IMR-90 (cell line): ENCODE measurements at regions not wholly inside any gene's neighbourhood (a gene's known extent, or its start where the extent isn't known, plus 50 kb on each side); places are given as distances from the start of the nearest gene placed in this dataset.

Source experiments
- ATAC-seq: fragments of 200-7000 bp; cut with Tn5 transposase; 2 replicates; pipeline ENCODE4 v1.9.1; 2020; ENCODE audit warnings: low read depth, mild to moderate bottlenecking, moderate library complexity
- BruUV-seq: library from RNA; stranded (reverse); fragments of 400-500 nt; replicated peaks from 2 replicates; lab custom pipeline; 2021; lab: Mats Ljungman, UMichigan
- CTCF ChIA-PET: fragments of 300-600 bp; formaldehyde crosslinking; extraction: SDS; loops from one replicate; lab custom pipeline; 2021; ENCODE audit warnings: antibody characterized with exemption; lab: Yijun Ruan, JAX
- POLR2A ChIA-PET: fragments of 300-600 bp; sonication (Branson Sonifier 250); formaldehyde crosslinking; loops from one replicate; lab custom pipeline; 2022; ENCODE audit warnings: antibody characterized with exemption; ENCODE audit not compliant: unreplicated experiment; lab: Charles Lee
- DNase-seq: peaks from one replicate; pipeline ENCODE4 v3.0.0; 2013
- H2AFZ ChIP-seq: replicated peaks from 2 replicates; pipeline ENCODE3; 2013; ENCODE audit warnings: low read length, mild to moderate bottlenecking; ENCODE audit not compliant: poor library complexity
- H2AK5ac ChIP-seq: 2 replicates; pipeline ENCODE4 v1.6.1; 2013; ENCODE audit warnings: low read depth, low read length, inconsistent platforms
- H2AK9ac ChIP-seq: replicated peaks from 2 replicates; pipeline ENCODE3; 2013; ENCODE audit warnings: mild to moderate bottlenecking, low read depth, low read length, moderate library complexity; ENCODE audit not compliant: poor library complexity
- H2BK120ac ChIP-seq: 2 replicates; pipeline ENCODE4 v1.6.1; 2013; ENCODE audit warnings: low read depth, low read length, inconsistent platforms
- H2BK15ac ChIP-seq: 3 replicates; pipeline ENCODE4 v1.6.1; 2013; ENCODE audit warnings: low read depth, low read length, inconsistent platforms
- H2BK20ac ChIP-seq: 2 replicates; pipeline ENCODE4 v1.6.1; 2013; ENCODE audit warnings: low read depth, mild to moderate bottlenecking, inconsistent platforms, low read length, moderate library complexity
- H2BK5ac ChIP-seq: 2 replicates; pipeline ENCODE4 v1.6.1; 2013; ENCODE audit warnings: mild to moderate bottlenecking, low read depth, low read length, inconsistent platforms; ENCODE audit not compliant: poor library complexity, severe bottlenecking
- H3K14ac ChIP-seq: replicated peaks from 2 replicates; pipeline ENCODE4 v1.6.1; 2013; ENCODE audit warnings: low read depth, low read length, inconsistent platforms
- H3K18ac ChIP-seq: 2 replicates; pipeline ENCODE4 v1.6.1; 2013; ENCODE audit warnings: low read depth, low read length, control low read depth
- H3K23ac ChIP-seq: 2 replicates; pipeline ENCODE4 v1.6.1; 2013; ENCODE audit warnings: low read depth, low read length, inconsistent platforms
- H3K27ac ChIP-seq: 2 replicates; pipeline ENCODE4 v1.5.1; 2013; ENCODE audit warnings: mild to moderate bottlenecking, control low read depth, low read length; ENCODE audit not compliant: insufficient read depth
- H3K27me3 ChIP-seq: 2 replicates; pipeline ENCODE4 v1.6.1; 2013; ENCODE audit warnings: low read length; ENCODE audit not compliant: control insufficient read depth, insufficient read depth
- H3K36me3 ChIP-seq: 2 replicates; pipeline ENCODE4 v1.6.1; 2013; ENCODE audit warnings: low read length, mixed read lengths; ENCODE audit not compliant: control insufficient read depth, insufficient read depth
- H3K4ac ChIP-seq: 2 replicates; pipeline ENCODE4 v1.6.1; 2013; ENCODE audit warnings: low read depth, low read length, inconsistent platforms
- H3K4me1 ChIP-seq: 2 replicates; pipeline ENCODE4 v1.6.1; 2013; ENCODE audit warnings: low read length, mixed read lengths; ENCODE audit not compliant: control insufficient read depth, insufficient read depth
- H3K4me2 ChIP-seq: 2 replicates; pipeline ENCODE4 v1.6.1; 2013; ENCODE audit warnings: low read depth, mild to moderate bottlenecking, control low read depth, low read length, moderate library complexity
- H3K4me3 ChIP-seq: 2 replicates; pipeline ENCODE4 v1.5.1; 2013; ENCODE audit warnings: low read depth, mild to moderate bottlenecking, control low read depth, low read length, moderate library complexity; ENCODE audit not compliant: insufficient read depth
- H3K56ac ChIP-seq: 2 replicates; pipeline ENCODE4 v1.6.1; 2013; ENCODE audit warnings: low read length, inconsistent platforms; ENCODE audit not compliant: insufficient read depth; ENCODE audit errors: extremely low read depth
- H3K79me1 ChIP-seq, 2 experiments: 2 replicates each; pipeline ENCODE4 v1.6.1; 2013; ENCODE audit warnings: low read length in 2 of 2, inconsistent platforms in 1 of 2, low read depth in 1 of 2
- H3K9ac ChIP-seq: 2 replicates; pipeline ENCODE4 v1.6.1; 2013; ENCODE audit warnings: low read depth, low read length, control low read depth
- H3K9me1 ChIP-seq: 2 replicates; pipeline ENCODE4 v1.6.1; 2013; ENCODE audit warnings: low read length, inconsistent platforms; ENCODE audit not compliant: insufficient read depth
- H3K9me3 ChIP-seq: 2 replicates; pipeline ENCODE4 v1.6.1; 2013; ENCODE audit warnings: low read length; ENCODE audit not compliant: control insufficient read depth, insufficient read depth
- H4K20me1 ChIP-seq: 2 replicates; pipeline ENCODE4 v1.6.1; 2013; ENCODE audit warnings: low read length, inconsistent platforms; ENCODE audit not compliant: insufficient read depth
- H4K5ac ChIP-seq: 2 replicates; pipeline ENCODE4 v1.6.1; 2013; ENCODE audit warnings: mild to moderate bottlenecking, low read depth, low read length, control low read depth
- H4K8ac ChIP-seq, 2 experiments: 2 replicates each; pipeline ENCODE4 v1.6.1; 2013; ENCODE audit warnings: low read depth in 2 of 2, low read length in 2 of 2, control low read depth in 1 of 2, inconsistent platforms in 1 of 2
- H4K91ac ChIP-seq: 2 replicates; pipeline ENCODE4 v1.6.1; 2013; ENCODE audit warnings: low read depth, low read length, inconsistent platforms; ENCODE audit not compliant: insufficient read depth
- BHLHE40 ChIP-seq: fragments of 150-350 bp; IDR thresholded peaks from 2 replicates; pipeline ENCODE4 v1.6.1; 2016; ENCODE audit warnings: mild to moderate bottlenecking, low read depth, low read length
- CEBPB ChIP-seq: IDR thresholded peaks from 2 replicates; pipeline ENCODE4 v1.6.1; 2012; ENCODE audit warnings: low read depth, low read length, improper control_type of control experiment
- CHD1 ChIP-seq: IDR thresholded peaks from 2 replicates; pipeline ENCODE4 v1.6.1; 2012; ENCODE audit warnings: low read depth, low read length, improper control_type of control experiment
- CTCF ChIP-seq: conservative IDR thresholded peaks from 2 replicates; pipeline ENCODE4 v1.5.1; 2012; ENCODE audit warnings: mild to moderate bottlenecking, low read depth, low read length, improper control_type of control experiment
- ELK1 ChIP-seq: fragments of 150-350 bp; IDR thresholded peaks from 2 replicates; pipeline ENCODE4 v1.6.1; 2016; ENCODE audit warnings: low read depth, mild to moderate bottlenecking, low read length, moderate library complexity, borderline replicate concordance
- FOS ChIP-seq: fragments of 150-350 bp; IDR thresholded peaks from 2 replicates; pipeline ENCODE4 v1.6.1; 2016; ENCODE audit warnings: low read depth, low read length
- MAFK ChIP-seq: IDR thresholded peaks from 2 replicates; pipeline ENCODE4 v1.6.1; 2012; ENCODE audit warnings: low read depth, low read length, improper control_type of control experiment
- MAZ ChIP-seq: IDR thresholded peaks from 2 replicates; pipeline ENCODE4 v1.6.1; 2012; ENCODE audit warnings: low read depth, mild to moderate bottlenecking, low read length, improper control_type of control experiment, moderate library complexity, borderline replicate concordance
- MXI1 ChIP-seq: IDR thresholded peaks from 2 replicates; pipeline ENCODE4 v1.6.1; 2012; ENCODE audit warnings: low read depth, mild to moderate bottlenecking, low read length, moderate library complexity, borderline replicate concordance
- NFE2L2 ChIP-seq: fragments of 150-350 bp; IDR thresholded peaks from 2 replicates; pipeline ENCODE4 v1.6.1; 2016; ENCODE audit warnings: low read depth, mild to moderate bottlenecking, low read length
- POLR2A ChIP-seq: IDR thresholded peaks from 2 replicates; pipeline ENCODE4 v1.6.1; 2012; ENCODE audit warnings: mild to moderate bottlenecking, low read depth, low read length
- RAD21 ChIP-seq: IDR thresholded peaks from 2 replicates; pipeline ENCODE4 v1.6.1; 2012; ENCODE audit warnings: low read length, improper control_type of control experiment
- RCOR1 ChIP-seq: IDR thresholded peaks from 2 replicates; pipeline ENCODE4 v1.6.1; 2012; ENCODE audit warnings: mild to moderate bottlenecking, low read length, improper control_type of control experiment; ENCODE audit not compliant: insufficient replicate concordance
- RFX5 ChIP-seq: IDR thresholded peaks from 2 replicates; pipeline ENCODE4 v1.8.0; 2012; ENCODE audit warnings: low read depth, mild to moderate bottlenecking, low read length, moderate library complexity
- SMC3 ChIP-seq: fragments of 150-350 bp; IDR thresholded peaks from 2 replicates; pipeline ENCODE4 v1.6.1; 2016; ENCODE audit warnings: low read depth, mild to moderate bottlenecking, antibody characterized with exemption, low read length, moderate library complexity
- USF2 ChIP-seq: fragments of 150-350 bp; IDR thresholded peaks from 2 replicates; pipeline ENCODE4 v1.6.1; 2017; ENCODE audit warnings: mild to moderate bottlenecking, antibody characterized with exemption, low read length, low read depth
- WGBS, 2 experiments: methylation state at CpG; one replicate each; pipeline versions ENCODE4 v1.1.5 to v1.1.7; 2013; ENCODE audit warnings: missing lambda C conversion rate in 2 of 2; ENCODE audit not compliant: insufficient read length in 1 of 2; ENCODE audit errors: extremely low coverage in 2 of 2; 5-methylcytosine and 5-hydroxymethylcytosine counted together
- dilution Hi-C: fragments of 300-500 bp; cut with HindIII; formaldehyde crosslinking; loops from one replicate; pipeline ENCODE4 v1.14.3; 2018; ENCODE audit warnings: low sequenced_read_pairs; ENCODE audit not compliant: unreplicated experiment
- in situ Hi-C: fragments of 300-500 bp; cut with MboI; formaldehyde crosslinking; loops from 3 replicates; pipeline ENCODE4 v1.14.3; 2019; ENCODE audit warnings: low sequenced_read_pairs, inconsistent platforms, mixed read lengths
- intact Hi-C: fragments of 100-400 bp; cut with micrococcal nuclease; formaldehyde crosslinking; loops from 2 replicates; pipeline ENCODE4 v1.10.0; 2022

- Histone ChIP-seq H2AFZ (no peak overlapping the region), H3K4ac (no peak overlapping the region), H3K18ac (no peak overlapping the region), H3K27me3 (no peaks in the 10 kb centered on the region), H2BK20ac (no peak overlapping the region), H3K4me3 (no peak overlapping the region), H3K14ac (no peak overlapping the region), H2BK5ac (no peak overlapping the region), H3K4me1 (no peaks in the 10 kb centered on the region), H3K9me3 (no peaks in the 10 kb centered on the region), H3K9ac (no peak overlapping the region), H4K5ac (no peak overlapping the region), H4K20me1 (no peaks in the 10 kb centered on the region), H3K27ac (no peak overlapping the region), H3K23ac (no peak overlapping the region), H4K91ac (no peak overlapping the region), H3K4me2 (no peak overlapping the region), H2AK9ac (no peak overlapping the region), H3K56ac (no peak overlapping the region), H3K79me1 (no peaks in the 10 kb centered on the region), H3K9me1 (no peaks in the 10 kb centered on the region), H4K8ac (no peak overlapping the region), H2BK120ac (no peak overlapping the region), H2BK15ac (no peak overlapping the region), H2AK5ac (no peak overlapping the region), H3K36me3 (no peaks in the 10 kb centered on the region)
- ChIA-PET CTCF (no interaction called here), POLR2A (no interaction called here)
- no TSS peak for BruUV-seq
- intact Hi-C loops = no loop called here
- in situ Hi-C loops = no loop called here
- no CpG with 5 or more reads among the region's 1 CpG for WGBS, 2 experiments
- no peak for ATAC-seq
- TF ChIP-seq CEBPB (no peak), BHLHE40 (no peak), FOS (no peak), MXI1 (no peak), NFE2L2 (no peak), POLR2A (no peak), USF2 (no peak), RCOR1 (no peak), RAD21 (no peak), MAZ (no peak), CHD1 (no peak), MAFK (no peak), RFX5 (no peak), CTCF (no peak), SMC3 (no peak), ELK1 (no peak)
- DNase-seq = no peak
- dilution Hi-C loops = no loop called here
These were observed 618.9 kb downstream of the DHX35 start for GRCh38 chr20:39581034-39581433.
